GM23338 (cell line): ENCODE measurements at regions not wholly inside any gene's neighbourhood (a gene's known extent, or its start where the extent isn't known, plus 50 kb on each side); places are given as distances from the start of the nearest gene placed in this dataset.

Source experiments
- CREB1 ChIP-seq: fragments of 250-450 bp; sonication (Bioruptor Pico); IDR thresholded peaks from 2 replicates; pipeline ENCODE4 v1.5.0; 2020; ENCODE audit warnings: low read depth, mild to moderate bottlenecking, moderate library complexity
- EZH2 ChIP-seq: fragments of 200-600 bp; sonication (generic); IDR thresholded peaks from one replicate; pipeline ENCODE4 v1.8.0; 2017; ENCODE audit warnings: antibody characterized with exemption, mild to moderate bottlenecking, low read depth; ENCODE audit not compliant: unreplicated experiment
- EZH2phosphoT487 ChIP-seq: fragments of 200-600 bp; sonication (generic); IDR thresholded peaks from one replicate; pipeline ENCODE4 v1.8.1; 2018; ENCODE audit warnings: antibody characterized with exemption; ENCODE audit not compliant: unreplicated experiment
- JUNB ChIP-seq: IDR thresholded peaks from one replicate; pipeline ENCODE4 v1.6.1; 2016; ENCODE audit warnings: antibody characterized with exemption; ENCODE audit not compliant: unreplicated experiment
- NANOG ChIP-seq: IDR thresholded peaks from 2 replicates; pipeline ENCODE4 v1.6.1; 2016; ENCODE audit warnings: antibody characterized with exemption, borderline replicate concordance
- POLR2AphosphoS5 ChIP-seq: IDR thresholded peaks from 2 replicates; pipeline ENCODE4 v1.6.1; 2016; ENCODE audit warnings: antibody characterized with exemption, low read depth
- STAT1 ChIP-seq: IDR thresholded peaks from one replicate; pipeline ENCODE4 v1.6.1; 2016; ENCODE audit warnings: antibody characterized with exemption; ENCODE audit not compliant: unreplicated experiment
- ZNF114 ChIP-seq: fragments of 250-450 bp; sonication (Bioruptor Pico); IDR thresholded peaks from 2 replicates; pipeline ENCODE4 v1.5.0; 2020; ENCODE audit warnings: mild to moderate bottlenecking, moderate library complexity
- ZNF331 ChIP-seq: fragments of 250-450 bp; sonication (Bioruptor Pico); IDR thresholded peaks from 2 replicates; pipeline ENCODE4 v1.5.0; 2020; ENCODE audit warnings: low read depth, mild to moderate bottlenecking, moderate library complexity
- TF ChIP-seq, protein P1 (sequence below), 2 experiments: fragments of 200-600 bp in 1 of 2; sonication (generic) in 1 of 2; conservative IDR thresholded peaks; 2 replicates each; pipeline versions ENCODE4 v1.5.1 to v1.6.1; 2016 to 2017; ENCODE audit warnings: antibody characterized with exemption in 2 of 2, low read depth in 2 of 2, mild to moderate bottlenecking in 2 of 2, moderate library complexity in 1 of 2
- TF ChIP-seq, protein P2 (sequence below): IDR thresholded peaks from one replicate; pipeline ENCODE4 v1.6.1; 2018; ENCODE audit warnings: antibody characterized with exemption; ENCODE audit not compliant: unreplicated experiment
- TF ChIP-seq, protein P3 (sequence below): IDR thresholded peaks from 2 replicates; pipeline ENCODE4 v1.6.1; 2016; ENCODE audit warnings: antibody characterized with exemption
- TF ChIP-seq, protein P4 (sequence below): fragments of 250-450 bp; sonication (Bioruptor Pico); IDR thresholded peaks from 2 replicates; pipeline ENCODE4 v1.5.0; 2020; ENCODE audit warnings: mild to moderate bottlenecking, moderate library complexity

DNA sequence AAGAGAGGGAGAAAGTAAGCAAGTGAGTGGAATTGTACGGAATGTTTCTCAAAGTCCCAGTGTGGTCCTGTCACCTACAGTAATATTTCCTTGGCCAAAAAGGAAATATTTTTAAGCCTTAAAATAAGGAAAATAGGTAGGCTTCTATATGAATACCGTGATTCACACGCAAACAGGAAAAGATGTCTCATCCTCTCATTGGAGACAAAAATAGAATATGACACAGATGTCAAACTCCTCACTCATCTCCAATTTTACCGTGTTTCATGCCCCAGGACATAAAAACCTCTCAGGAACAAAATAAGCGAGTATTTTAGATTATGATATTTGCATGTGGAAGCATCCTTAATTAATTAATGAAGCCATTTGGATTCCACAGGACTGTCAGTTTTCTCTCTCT is 1269.5 kb downstream of the RAPGEF2 start:
- no peak for TF ChIP-seq EZH2
- TF ChIP-seq, protein P1, sequence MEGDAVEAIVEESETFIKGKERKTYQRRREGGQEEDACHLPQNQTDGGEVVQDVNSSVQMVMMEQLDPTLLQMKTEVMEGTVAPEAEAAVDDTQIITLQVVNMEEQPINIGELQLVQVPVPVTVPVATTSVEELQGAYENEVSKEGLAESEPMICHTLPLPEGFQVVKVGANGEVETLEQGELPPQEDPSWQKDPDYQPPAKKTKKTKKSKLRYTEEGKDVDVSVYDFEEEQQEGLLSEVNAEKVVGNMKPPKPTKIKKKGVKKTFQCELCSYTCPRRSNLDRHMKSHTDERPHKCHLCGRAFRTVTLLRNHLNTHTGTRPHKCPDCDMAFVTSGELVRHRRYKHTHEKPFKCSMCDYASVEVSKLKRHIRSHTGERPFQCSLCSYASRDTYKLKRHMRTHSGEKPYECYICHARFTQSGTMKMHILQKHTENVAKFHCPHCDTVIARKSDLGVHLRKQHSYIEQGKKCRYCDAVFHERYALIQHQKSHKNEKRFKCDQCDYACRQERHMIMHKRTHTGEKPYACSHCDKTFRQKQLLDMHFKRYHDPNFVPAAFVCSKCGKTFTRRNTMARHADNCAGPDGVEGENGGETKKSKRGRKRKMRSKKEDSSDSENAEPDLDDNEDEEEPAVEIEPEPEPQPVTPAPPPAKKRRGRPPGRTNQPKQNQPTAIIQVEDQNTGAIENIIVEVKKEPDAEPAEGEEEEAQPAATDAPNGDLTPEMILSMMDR (conservative IDR thresholded peaks at IDR 0.05; ENCODE audit: low read depth in 2 of 2): no peak
- TF ChIP-seq, protein P2, sequence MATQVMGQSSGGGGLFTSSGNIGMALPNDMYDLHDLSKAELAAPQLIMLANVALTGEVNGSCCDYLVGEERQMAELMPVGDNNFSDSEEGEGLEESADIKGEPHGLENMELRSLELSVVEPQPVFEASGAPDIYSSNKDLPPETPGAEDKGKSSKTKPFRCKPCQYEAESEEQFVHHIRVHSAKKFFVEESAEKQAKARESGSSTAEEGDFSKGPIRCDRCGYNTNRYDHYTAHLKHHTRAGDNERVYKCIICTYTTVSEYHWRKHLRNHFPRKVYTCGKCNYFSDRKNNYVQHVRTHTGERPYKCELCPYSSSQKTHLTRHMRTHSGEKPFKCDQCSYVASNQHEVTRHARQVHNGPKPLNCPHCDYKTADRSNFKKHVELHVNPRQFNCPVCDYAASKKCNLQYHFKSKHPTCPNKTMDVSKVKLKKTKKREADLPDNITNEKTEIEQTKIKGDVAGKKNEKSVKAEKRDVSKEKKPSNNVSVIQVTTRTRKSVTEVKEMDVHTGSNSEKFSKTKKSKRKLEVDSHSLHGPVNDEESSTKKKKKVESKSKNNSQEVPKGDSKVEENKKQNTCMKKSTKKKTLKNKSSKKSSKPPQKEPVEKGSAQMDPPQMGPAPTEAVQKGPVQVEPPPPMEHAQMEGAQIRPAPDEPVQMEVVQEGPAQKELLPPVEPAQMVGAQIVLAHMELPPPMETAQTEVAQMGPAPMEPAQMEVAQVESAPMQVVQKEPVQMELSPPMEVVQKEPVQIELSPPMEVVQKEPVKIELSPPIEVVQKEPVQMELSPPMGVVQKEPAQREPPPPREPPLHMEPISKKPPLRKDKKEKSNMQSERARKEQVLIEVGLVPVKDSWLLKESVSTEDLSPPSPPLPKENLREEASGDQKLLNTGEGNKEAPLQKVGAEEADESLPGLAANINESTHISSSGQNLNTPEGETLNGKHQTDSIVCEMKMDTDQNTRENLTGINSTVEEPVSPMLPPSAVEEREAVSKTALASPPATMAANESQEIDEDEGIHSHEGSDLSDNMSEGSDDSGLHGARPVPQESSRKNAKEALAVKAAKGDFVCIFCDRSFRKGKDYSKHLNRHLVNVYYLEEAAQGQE: no peak
- TF ChIP-seq POLR2AphosphoS5: no peak
- TF ChIP-seq EZH2phosphoT487: no peak
- TF ChIP-seq CREB1 (CRISPR knock-in tag): no peak
- no peak for TF ChIP-seq NANOG
- TF ChIP-seq JUNB: no peak
- TF ChIP-seq, protein P3, sequence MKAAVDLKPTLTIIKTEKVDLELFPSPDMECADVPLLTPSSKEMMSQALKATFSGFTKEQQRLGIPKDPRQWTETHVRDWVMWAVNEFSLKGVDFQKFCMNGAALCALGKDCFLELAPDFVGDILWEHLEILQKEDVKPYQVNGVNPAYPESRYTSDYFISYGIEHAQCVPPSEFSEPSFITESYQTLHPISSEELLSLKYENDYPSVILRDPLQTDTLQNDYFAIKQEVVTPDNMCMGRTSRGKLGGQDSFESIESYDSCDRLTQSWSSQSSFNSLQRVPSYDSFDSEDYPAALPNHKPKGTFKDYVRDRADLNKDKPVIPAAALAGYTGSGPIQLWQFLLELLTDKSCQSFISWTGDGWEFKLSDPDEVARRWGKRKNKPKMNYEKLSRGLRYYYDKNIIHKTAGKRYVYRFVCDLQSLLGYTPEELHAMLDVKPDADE: no peak
- TF ChIP-seq ZNF114: no peak
- no peak for TF ChIP-seq STAT1
- TF ChIP-seq, protein P4, sequence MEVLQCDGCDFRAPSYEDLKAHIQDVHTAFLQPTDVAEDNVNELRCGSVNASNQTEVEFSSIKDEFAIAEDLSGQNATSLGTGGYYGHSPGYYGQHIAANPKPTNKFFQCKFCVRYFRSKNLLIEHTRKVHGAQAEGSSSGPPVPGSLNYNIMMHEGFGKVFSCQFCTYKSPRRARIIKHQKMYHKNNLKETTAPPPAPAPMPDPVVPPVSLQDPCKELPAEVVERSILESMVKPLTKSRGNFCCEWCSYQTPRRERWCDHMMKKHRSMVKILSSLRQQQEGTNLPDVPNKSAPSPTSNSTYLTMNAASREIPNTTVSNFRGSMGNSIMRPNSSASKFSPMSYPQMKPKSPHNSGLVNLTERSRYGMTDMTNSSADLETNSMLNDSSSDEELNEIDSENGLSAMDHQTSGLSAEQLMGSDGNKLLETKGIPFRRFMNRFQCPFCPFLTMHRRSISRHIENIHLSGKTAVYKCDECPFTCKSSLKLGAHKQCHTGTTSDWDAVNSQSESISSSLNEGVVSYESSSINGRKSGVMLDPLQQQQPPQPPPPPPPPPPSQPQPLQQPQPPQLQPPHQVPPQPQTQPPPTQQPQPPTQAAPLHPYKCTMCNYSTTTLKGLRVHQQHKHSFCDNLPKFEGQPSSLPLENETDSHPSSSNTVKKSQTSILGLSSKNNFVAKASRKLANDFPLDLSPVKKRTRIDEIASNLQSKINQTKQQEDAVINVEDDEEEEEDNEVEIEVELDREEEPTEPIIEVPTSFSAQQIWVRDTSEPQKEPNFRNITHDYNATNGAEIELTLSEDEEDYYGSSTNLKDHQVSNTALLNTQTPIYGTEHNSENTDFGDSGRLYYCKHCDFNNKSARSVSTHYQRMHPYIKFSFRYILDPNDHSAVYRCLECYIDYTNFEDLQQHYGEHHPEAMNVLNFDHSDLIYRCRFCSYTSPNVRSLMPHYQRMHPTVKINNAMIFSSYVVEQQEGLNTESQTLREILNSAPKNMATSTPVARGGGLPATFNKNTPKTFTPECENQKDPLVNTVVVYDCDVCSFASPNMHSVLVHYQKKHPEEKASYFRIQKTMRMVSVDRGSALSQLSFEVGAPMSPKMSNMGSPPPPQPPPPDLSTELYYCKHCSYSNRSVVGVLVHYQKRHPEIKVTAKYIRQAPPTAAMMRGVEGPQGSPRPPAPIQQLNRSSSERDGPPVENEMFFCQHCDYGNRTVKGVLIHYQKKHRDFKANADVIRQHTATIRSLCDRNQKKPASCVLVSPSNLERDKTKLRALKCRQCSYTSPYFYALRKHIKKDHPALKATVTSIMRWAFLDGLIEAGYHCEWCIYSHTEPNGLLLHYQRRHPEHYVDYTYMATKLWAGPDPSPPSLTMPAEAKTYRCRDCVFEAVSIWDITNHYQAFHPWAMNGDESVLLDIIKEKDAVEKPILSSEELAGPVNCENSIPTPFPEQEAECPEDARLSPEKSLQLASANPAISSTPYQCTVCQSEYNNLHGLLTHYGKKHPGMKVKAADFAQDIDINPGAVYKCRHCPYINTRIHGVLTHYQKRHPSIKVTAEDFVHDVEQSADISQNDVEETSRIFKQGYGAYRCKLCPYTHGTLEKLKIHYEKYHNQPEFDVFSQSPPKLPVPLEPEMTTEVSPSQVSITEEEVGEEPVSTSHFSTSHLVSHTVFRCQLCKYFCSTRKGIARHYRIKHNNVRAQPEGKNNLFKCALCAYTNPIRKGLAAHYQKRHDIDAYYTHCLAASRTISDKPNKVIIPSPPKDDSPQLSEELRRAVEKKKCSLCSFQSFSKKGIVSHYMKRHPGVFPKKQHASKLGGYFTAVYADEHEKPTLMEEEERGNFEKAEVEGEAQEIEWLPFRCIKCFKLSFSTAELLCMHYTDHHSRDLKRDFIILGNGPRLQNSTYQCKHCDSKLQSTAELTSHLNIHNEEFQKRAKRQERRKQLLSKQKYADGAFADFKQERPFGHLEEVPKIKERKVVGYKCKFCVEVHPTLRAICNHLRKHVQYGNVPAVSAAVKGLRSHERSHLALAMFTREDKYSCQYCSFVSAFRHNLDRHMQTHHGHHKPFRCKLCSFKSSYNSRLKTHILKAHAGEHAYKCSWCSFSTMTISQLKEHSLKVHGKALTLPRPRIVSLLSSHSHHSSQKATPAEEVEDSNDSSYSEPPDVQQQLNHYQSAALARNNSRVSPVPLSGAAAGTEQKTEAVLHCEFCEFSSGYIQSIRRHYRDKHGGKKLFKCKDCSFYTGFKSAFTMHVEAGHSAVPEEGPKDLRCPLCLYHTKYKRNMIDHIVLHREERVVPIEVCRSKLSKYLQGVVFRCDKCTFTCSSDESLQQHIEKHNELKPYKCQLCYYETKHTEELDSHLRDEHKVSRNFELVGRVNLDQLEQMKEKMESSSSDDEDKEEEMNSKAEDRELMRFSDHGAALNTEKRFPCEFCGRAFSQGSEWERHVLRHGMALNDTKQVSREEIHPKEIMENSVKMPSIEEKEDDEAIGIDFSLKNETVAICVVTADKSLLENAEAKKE: no peak
- TF ChIP-seq ZNF331 (CRISPR knock-in tag): no peak
